ENCODE measurements at regions not wholly inside any gene's neighbourhood (a gene's known extent, or its start where the extent isn't known, plus 50 kb on each side); places are given as distances from the start of the nearest gene placed in this dataset.
"Not testable (repeated sequence)": the region's sequence is repeated elsewhere in the genome, so short reads cannot be mapped to it uniquely, and the experiment has no call there.

GRCh38 chr2:132279344-132279743, 117.6 kb upstream of the ANKRD30BL start:
- WGBS, 2 donors (ENCODE audit: low coverage in 1 of 2): 90% methylated on average over 11 of the region's 11 CpGs; no CpG with 5 or more reads in 1 of the 2 donors
- no peaks in the 10 kb centered on the region for H3K27me3 ChIP-seq
- intact Hi-C loops (cut with DNase I; ENCODE audit: low total_unique reads) (no loop called here), in situ Hi-C loops (cut with MboI; ENCODE audit: low pct_ligation_motif_present in 1 of 4, low pct_unique_long_range_greater_than_20kb in 1 of 4, low sequenced_read_pairs in 3 of 4) (no loop called here)
- DNase-seq: no peak
- no peaks in the 10 kb centered on the region for H3K4me1 ChIP-seq
- H3K9me3 ChIP-seq: no peaks in the 10 kb centered on the region
- no peaks in the 10 kb centered on the region for H3K36me3 ChIP-seq
- no peak for TF ChIP-seq EP300 (IDR thresholded peaks at IDR 0.05; ENCODE audit: low read depth)
- no peak for TF ChIP-seq CTCF (IDR thresholded peaks at IDR 0.05)
- TF ChIP-seq POLR2A (IDR thresholded peaks at IDR 0.05): no peak
- no peak for TF ChIP-seq POLR2AphosphoS5 (IDR thresholded peaks at IDR 0.05)
- no peak overlapping the region for H3K27ac ChIP-seq
- no peak overlapping the region for H3K4me3 ChIP-seq

- TF ChIP-seq POLR2AphosphoS5 (IDR thresholded peaks at IDR 0.05): no peak
- TF ChIP-seq POLR2A (IDR thresholded peaks at IDR 0.05): no peak
- no peak for TF ChIP-seq CTCF (IDR thresholded peaks at IDR 0.05)
- no peak overlapping the region for H3K4me3 ChIP-seq
Measured at GRCh38 chr2:132279930-132280615, 118.3 kb upstream of the ANKRD30BL start.

GRCh38 chr2:132280912-132281311, 119.2 kb upstream of the ANKRD30BL start:
- in situ Hi-C loops (cut with MboI; ENCODE audit: low pct_ligation_motif_present in 1 of 4, low pct_unique_long_range_greater_than_20kb in 1 of 4, low sequenced_read_pairs in 3 of 4): no loop called here

More at GRCh38 chr2:132279930-132280615, 118.3 kb upstream of the ANKRD30BL start:
- no peaks in the 10 kb centered on the region for H3K36me3 ChIP-seq
- no peaks in the 10 kb centered on the region for H3K27me3 ChIP-seq
- intact Hi-C loops (cut with DNase I; ENCODE audit: low total_unique reads): no loop called here
- in situ Hi-C loops (cut with MboI; ENCODE audit: low pct_ligation_motif_present in 1 of 4, low pct_unique_long_range_greater_than_20kb in 1 of 4, low sequenced_read_pairs in 3 of 4): no loop called here
- no peak overlapping the region for H3K27ac ChIP-seq
- no peaks in the 10 kb centered on the region for H3K9me3 ChIP-seq
- no peaks in the 10 kb centered on the region for H3K4me1 ChIP-seq
- no peak for DNase-seq
- WGBS, 2 donors (ENCODE audit: low coverage in 1 of 2): 91% methylated on average over 18 of the region's 31 CpGs; no CpG with 5 or more reads in 1 of the 2 donors

GRCh38 chr2:132282104-132282503, 120.4 kb upstream of the ANKRD30BL start:
- 90% methylated on average over 4 to 6 of the region's 6 CpGs for WGBS, 2 donors (ENCODE audit: low coverage in 1 of 2)
- H3K9me3 ChIP-seq; H3K36me3 ChIP-seq; H3K27ac ChIP-seq; in situ Hi-C loops (cut with MboI; ENCODE audit: low pct_ligation_motif_present in 1 of 4, low pct_unique_long_range_greater_than_20kb in 1 of 4, low sequenced_read_pairs in 3 of 4); H3K4me1 ChIP-seq; H3K4me3 ChIP-seq; DNase-seq; intact Hi-C loops (cut with DNase I; ENCODE audit: low total_unique reads); H3K27me3 ChIP-seq: not testable (repeated sequence)

More at GRCh38 chr2:132280912-132281311, 119.2 kb upstream of the ANKRD30BL start:
- TF ChIP-seq EP300 (IDR thresholded peaks at IDR 0.05; ENCODE audit: low read depth) (no peak), CTCF (IDR thresholded peaks at IDR 0.05) (no peak), POLR2A (IDR thresholded peaks at IDR 0.05) (no peak), POLR2AphosphoS5 (IDR thresholded peaks at IDR 0.05) (no peak)
- H3K27me3 ChIP-seq: no peaks in the 10 kb centered on the region
- no peaks in the 10 kb centered on the region for H3K4me1 ChIP-seq
- no peak overlapping the region for H3K4me3 ChIP-seq
- H3K9me3 ChIP-seq: no peaks in the 10 kb centered on the region
- no peaks in the 10 kb centered on the region for H3K36me3 ChIP-seq
- WGBS, 2 donors (ENCODE audit: low coverage in 1 of 2): 86 to 88% methylated on average over 1 to 12 of the region's 12 CpGs
- intact Hi-C loops (cut with DNase I; ENCODE audit: low total_unique reads): no loop called here
- no peak for DNase-seq
- no peak overlapping the region for H3K27ac ChIP-seq

GRCh38 chr2:132282911-132283310, 121.2 kb upstream of the ANKRD30BL start:
- no peak for TF ChIP-seq POLR2AphosphoS5 (IDR thresholded peaks at IDR 0.05)
- TF ChIP-seq CTCF (IDR thresholded peaks at IDR 0.05): no peak
- TF ChIP-seq POLR2A (IDR thresholded peaks at IDR 0.05): no peak
- no peak for TF ChIP-seq EP300 (IDR thresholded peaks at IDR 0.05; ENCODE audit: low read depth)
- Histone ChIP-seq H3K27ac (no peak overlapping the region), H3K36me3 (no peaks in the 10 kb centered on the region), H3K9me3 (no peaks in the 10 kb centered on the region), H3K4me1 (no peaks in the 10 kb centered on the region), H3K4me3 (no peak overlapping the region), H3K27me3 (no peaks in the 10 kb centered on the region)
- intact Hi-C loops (cut with DNase I; ENCODE audit: low total_unique reads): no loop called here
- DNase-seq: no peak
- in situ Hi-C loops (cut with MboI; ENCODE audit: low pct_ligation_motif_present in 1 of 4, low pct_unique_long_range_greater_than_20kb in 1 of 4, low sequenced_read_pairs in 3 of 4): no loop called here
- 94 to 100% methylated on average over 1 to 9 of the region's 9 CpGs for WGBS, 2 donors (ENCODE audit: low coverage in 1 of 2)

- WGBS, 2 donors (ENCODE audit: low coverage in 1 of 2): 67 to 78% methylated on average over 2 to 6 of the region's 6 CpGs
- in situ Hi-C loops (cut with MboI; ENCODE audit: low pct_ligation_motif_present in 1 of 4, low pct_unique_long_range_greater_than_20kb in 1 of 4, low sequenced_read_pairs in 3 of 4): not testable (repeated sequence)
Measured at GRCh38 chr2:132286289-132286911, 124.6 kb upstream of the ANKRD30BL start.

More at GRCh38 chr2:132286289-132286911, 124.6 kb upstream of the ANKRD30BL start:
- H3K27ac ChIP-seq; H3K4me1 ChIP-seq; H3K4me3 ChIP-seq; DNase-seq; H3K27me3 ChIP-seq; H3K9me3 ChIP-seq; intact Hi-C loops (cut with DNase I; ENCODE audit: low total_unique reads); H3K36me3 ChIP-seq: not testable (repeated sequence)

All from transverse colon (tissue), 4 donors.